GM12878 (cell line): ENCODE measurements at regions not wholly inside any gene's neighbourhood (a gene's known extent, or its start where the extent isn't known, plus 50 kb on each side); places are given as distances from the start of the nearest gene placed in this dataset.

Experiments
- ATAC-seq: fragments of 200-7000 bp; cut with Tn5 transposase; 3 replicates; pipeline ENCODE4 v1.9.1; 2020; ENCODE audit warnings: mild to moderate bottlenecking, moderate library complexity
- BruUV-seq: library from RNA; stranded (reverse); fragments of 400-500 nt; replicated peaks from 2 replicates; lab custom pipeline; 2021; lab: Mats Ljungman, UMichigan
- CTCF ChIA-PET: fragments of 300-600 bp; sonication (Branson Sonifier 250); formaldehyde crosslinking; extraction: SDS; loops from one replicate; lab custom pipeline; 2021; ENCODE audit warnings: inconsistent platforms; lab: Yijun Ruan, JAX
- POLR2A ChIA-PET: fragments of 350-600 bp; formaldehyde crosslinking; extraction: SDS; loops from one replicate; lab custom pipeline; 2021; ENCODE audit warnings: inconsistent platforms; lab: Charles Lee
- RAD21 ChIA-PET: fragments of 300-600 bp; sonication (Branson Sonifier 250); formaldehyde crosslinking; loops from one replicate; lab custom pipeline; 2023; ENCODE audit warnings: antibody characterized with exemption; ENCODE audit not compliant: unreplicated experiment; lab: Charles Lee
- SMC1A ChIA-PET: fragments of 300-600 bp; sonication (Branson Sonifier 250); formaldehyde crosslinking; loops from one replicate; lab custom pipeline; 2023; ENCODE audit not compliant: unreplicated experiment, uncharacterized antibody; lab: Charles Lee
- DNase-seq: peaks from one replicate; pipeline ENCODE4 v3.0.0-alpha.2; 2011; ENCODE audit warnings: low read depth, low spot score
- FAIRE-seq: peaks from 3 replicates; lab custom pipeline; 2011; peaks lifted over from hg19 to GRCh38; lab: Jason Lieb, UNC
- H2AFZ ChIP-seq: 2 replicates; pipeline ENCODE4 v1.6.0; 2011; ENCODE audit warnings: low read depth, low read length, control low read depth; ENCODE audit not compliant: control insufficient read depth
- H3K27ac ChIP-seq: 2 replicates; pipeline ENCODE4 v1.5.1; 2011; ENCODE audit warnings: control low read depth; ENCODE audit not compliant: control insufficient read depth, insufficient read depth
- H3K27me3 ChIP-seq, 2 experiments: replicated peaks in 1 of 2; 2 replicates each; pipeline versions ENCODE4 v1.6.0 to v1.6.1; 2011; ENCODE audit warnings: low read length in 1 of 2; ENCODE audit not compliant: control insufficient read depth in 2 of 2, insufficient read depth in 2 of 2
- H3K36me3 ChIP-seq, 2 experiments: 2 replicates each; pipeline ENCODE4 v1.5.1; 2011; ENCODE audit warnings: low read length in 1 of 2; ENCODE audit not compliant: control insufficient read depth in 2 of 2, insufficient read depth in 2 of 2
- H3K4me1 ChIP-seq: 2 replicates; pipeline ENCODE4 v1.6.1; 2011; ENCODE audit warnings: mild to moderate bottlenecking, low read length, moderate library complexity, mixed read lengths; ENCODE audit not compliant: control insufficient read depth, insufficient read depth
- H3K4me2 ChIP-seq: 2 replicates; pipeline ENCODE4 v1.6.0; 2011; ENCODE audit warnings: control low read depth; ENCODE audit not compliant: control insufficient read depth, insufficient read depth
- H3K4me3 ChIP-seq: fragments of 200-600 bp; sonication (generic); 2 replicates; pipeline ENCODE4 v1.5.1; 2016
- H3K79me2 ChIP-seq: 2 replicates; pipeline ENCODE4 v1.6.0; 2011; ENCODE audit warnings: low read length; ENCODE audit not compliant: control insufficient read depth, insufficient read depth
- H3K9ac ChIP-seq: 2 replicates; pipeline ENCODE4 v1.8.0; 2011; ENCODE audit warnings: low read length, control low read depth, mixed read lengths; ENCODE audit not compliant: control insufficient read depth, insufficient read depth
- H3K9me3 ChIP-seq: replicated peaks from 3 replicates; pipeline ENCODE4 v1.5.1; 2011; ENCODE audit warnings: mild to moderate bottlenecking, low read length; ENCODE audit not compliant: control insufficient read depth, insufficient read depth
- H4K20me1 ChIP-seq: 2 replicates; pipeline ENCODE4 v1.6.0; 2011; ENCODE audit not compliant: control insufficient read depth, insufficient read depth
- CBFB ChIP-seq: IDR thresholded peaks from 2 replicates; pipeline ENCODE4 v1.6.1; 2016; ENCODE audit warnings: antibody characterized with exemption, low read depth
- CHD1 ChIP-seq: IDR thresholded peaks from 2 replicates; pipeline ENCODE4 v1.6.1; 2012; ENCODE audit warnings: low read depth, low read length, improper control_type of control experiment
- DPF2 ChIP-seq: fragments of 450-650 bp; IDR thresholded peaks from 2 replicates; pipeline ENCODE4 v1.6.1; 2017; ENCODE audit warnings: mild to moderate bottlenecking
- E2F8 ChIP-seq: fragments of 450-650 bp; IDR thresholded peaks from 2 replicates; pipeline ENCODE4 v1.6.1; 2018; ENCODE audit warnings: mild to moderate bottlenecking, low read depth, moderate library complexity; ENCODE audit not compliant: partially characterized antibody
- NR2F1 ChIP-seq: fragments of 450-650 bp; conservative IDR thresholded peaks from 2 replicates; pipeline ENCODE4 v1.6.1; 2017; ENCODE audit warnings: mild to moderate bottlenecking
- RUNX3 ChIP-seq: IDR thresholded peaks from 2 replicates; pipeline ENCODE4 v1.6.1; 2012; ENCODE audit warnings: low read length, inconsistent platforms
- SIN3A ChIP-seq: IDR thresholded peaks from 2 replicates; pipeline ENCODE4 v1.6.1; 2012; ENCODE audit warnings: low read depth, low read length, improper control_type of control experiment
- SIX5 ChIP-seq: IDR thresholded peaks from 2 replicates; pipeline ENCODE4 v1.6.1; 2011; ENCODE audit warnings: mild to moderate bottlenecking, low read depth, low read length, moderate library complexity; ENCODE audit not compliant: severe bottlenecking
- YY1 ChIP-seq: IDR thresholded peaks from 2 replicates; pipeline ENCODE4 v1.6.1; 2011; ENCODE audit warnings: low read depth, mild to moderate bottlenecking, low read length
- ZNF384 ChIP-seq: IDR thresholded peaks from 2 replicates; pipeline ENCODE4 v1.6.1; 2012; ENCODE audit warnings: low read depth, mild to moderate bottlenecking, low read length, improper control_type of control experiment, borderline replicate concordance
- WGBS: methylation state at CpG from one replicate; pipeline ENCODE4 v1.1.6; 2016; ENCODE audit warnings: low lambda C conversion rate; ENCODE audit not compliant: insufficient replicate concordance, insufficient coverage; ENCODE audit errors: missing lambda C conversion rate; 5-methylcytosine and 5-hydroxymethylcytosine counted together
- in situ Hi-C: fragments of 300-500 bp; cut with MboI; formaldehyde crosslinking; loops from 9 replicates; pipeline ENCODE4 v1.14.3; 2018; ENCODE audit warnings: mixed read lengths
- intact Hi-C: fragments of 100-400 bp; cut with micrococcal nuclease; formaldehyde crosslinking; loops from one replicate; pipeline ENCODE4 v1.14.2; 2022; ENCODE audit not compliant: unreplicated experiment

- RAD21 ChIA-PET, result interaction anchor here (1.0 kb wide), 1 partner anchor 634 kb away, joined by 3 read pairs; no protein-coding TSS in a partner anchor
- Histone ChIP-seq H3K36me3 (no peaks in the 10 kb centered on the region), H3K4me3 (no peak overlapping the region), H3K27ac (no peak overlapping the region), H3K4me2 (no peak overlapping the region), H3K9ac (no peak overlapping the region), H4K20me1 (no peaks in the 10 kb centered on the region), H2AFZ (no peak overlapping the region), H3K4me1 (no peaks in the 10 kb centered on the region), H3K9me3 (no peaks in the 10 kb centered on the region), H3K27me3 (no peaks in the 10 kb centered on the region), H3K79me2 (no peaks in the 10 kb centered on the region)
- FAIRE-seq, result no peak
- SMC1A ChIA-PET, result no interaction called here
- in situ Hi-C loops, result loop anchor here (5.0 kb wide), 2 partner anchors 333 to 633 kb away; no protein-coding TSS in a partner anchor
- TF ChIP-seq CBFB, result no peak
- no peak for TF ChIP-seq NR2F1
- no peak for TF ChIP-seq CHD1
- TF ChIP-seq RUNX3, result no peak
- no peak for TF ChIP-seq DPF2
- no peak for TF ChIP-seq YY1
- no peak for TF ChIP-seq E2F8
- no peak for TF ChIP-seq SIN3A
- no peak for TF ChIP-seq ZNF384
- no peak for TF ChIP-seq SIX5
- no peak for DNase-seq
- intact Hi-C loops, result loop anchor here (10.0 kb wide), 1 partner anchor 800 kb away; no protein-coding TSS in a partner anchor
- WGBS, result 17% methylated on average over 6 of the region's 6 CpGs
- no TSS peak for BruUV-seq
- CTCF ChIA-PET, result no interaction called here
- POLR2A ChIA-PET, result no interaction called here
- no peak for ATAC-seq
Measured at GRCh38 chr3:168844894-168845482, 749.3 kb upstream of the GOLIM4 start.
